Activated CD4-positive, CD25-positive, alpha-beta regulatory T cell treated with anti-CD3 and anti-CD28 coated beads, Interleukin-2, amount 50 U/mL, for 72 hours (primary cell): ENCODE measurements at regions not wholly inside any gene's neighbourhood (a gene's known extent, or its start where the extent isn't known, plus 50 kb on each side); places are given as distances from the start of the nearest gene placed in this dataset.

Experiments
- DNase-seq: peaks from one replicate; pipeline ENCODE4 v3.0.0; 2021

DNA sequence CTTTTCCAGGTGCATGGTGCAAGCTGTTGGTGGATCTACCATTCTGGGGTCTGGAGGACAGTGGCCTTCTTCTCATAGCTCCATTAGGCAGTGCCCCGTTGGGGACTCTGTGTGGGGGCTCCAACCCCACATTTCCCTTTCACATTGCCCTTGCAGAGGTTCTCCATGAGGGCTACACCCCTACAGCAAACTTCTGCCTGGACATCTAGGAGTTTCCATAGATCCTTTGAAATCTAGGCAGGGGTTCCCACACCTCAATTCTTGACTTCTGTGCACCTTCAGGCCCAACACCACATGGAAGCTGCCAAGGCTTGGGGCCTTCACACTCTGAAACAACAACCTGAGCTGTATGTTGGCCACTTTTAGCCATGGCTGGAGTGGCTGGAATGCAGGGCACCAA, 282.8 kb upstream of the SASH1 start:
- no peak for DNase-seq

DNA sequence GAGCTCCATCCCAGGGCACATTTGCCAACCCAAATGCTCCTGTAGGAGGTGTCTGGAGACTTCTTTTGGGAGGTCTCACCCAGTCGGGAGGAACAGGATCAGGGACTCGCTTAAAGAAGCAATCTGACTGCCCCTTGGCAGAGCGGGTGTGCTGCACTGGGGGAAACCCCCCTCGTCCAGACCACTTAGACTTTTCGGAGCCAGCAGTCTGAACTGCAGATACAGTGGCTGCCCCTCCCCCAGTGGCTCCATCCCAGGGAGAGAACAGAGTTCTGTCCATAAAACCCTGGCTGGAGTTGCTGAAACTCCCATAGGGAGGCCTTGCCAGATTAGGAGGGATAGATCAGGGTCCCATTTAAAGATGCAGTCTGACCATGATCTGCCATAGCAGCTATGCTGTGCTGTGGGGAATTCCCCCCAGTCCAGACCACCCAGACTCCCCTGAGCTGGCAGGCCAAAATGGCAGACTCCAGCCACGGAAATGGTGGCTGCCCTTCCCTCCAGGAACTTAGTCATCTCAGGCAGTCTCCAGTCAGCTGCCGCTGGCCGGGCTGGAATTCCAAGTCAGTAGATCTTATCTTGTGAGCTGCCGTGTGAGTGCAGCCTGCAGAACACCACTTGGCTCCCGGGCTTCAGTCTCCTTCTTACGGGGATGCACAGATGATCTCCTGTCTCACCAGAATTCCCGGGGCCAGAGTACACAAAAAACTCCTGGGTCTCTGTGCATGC, 278.1 kb upstream of the SASH1 start:
- DNase-seq, result no peak

DNA sequence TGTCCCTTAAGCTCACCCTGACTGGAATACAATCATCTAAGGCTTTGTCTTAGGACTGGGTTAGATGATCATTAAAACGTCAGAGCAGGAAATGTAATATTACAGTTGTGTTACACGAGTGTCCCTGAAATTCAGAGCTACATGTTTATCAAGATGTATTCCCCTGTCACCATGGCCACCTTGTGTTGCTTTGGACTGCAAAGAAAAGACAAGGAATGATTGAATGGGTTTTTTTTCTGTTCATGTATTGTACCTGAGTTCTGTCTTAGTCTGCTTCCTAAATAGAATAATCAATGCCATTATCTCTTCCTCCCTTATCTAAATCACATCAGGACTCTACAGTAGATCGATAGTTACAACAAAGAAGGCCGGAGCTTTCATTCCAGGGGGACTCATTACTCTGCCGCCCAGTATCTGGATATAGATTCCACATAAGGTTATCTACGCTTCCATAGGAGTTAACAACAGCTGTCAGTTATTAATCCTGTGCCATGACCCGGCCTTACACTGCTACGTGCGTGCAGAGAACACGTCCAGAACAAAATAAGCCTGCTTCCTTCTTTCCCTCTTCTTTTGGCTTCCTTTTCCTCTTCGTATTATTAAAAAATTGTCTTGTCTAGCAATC, 274.1 kb upstream of the SASH1 start:
- DNase-seq, result no peak

DNA sequence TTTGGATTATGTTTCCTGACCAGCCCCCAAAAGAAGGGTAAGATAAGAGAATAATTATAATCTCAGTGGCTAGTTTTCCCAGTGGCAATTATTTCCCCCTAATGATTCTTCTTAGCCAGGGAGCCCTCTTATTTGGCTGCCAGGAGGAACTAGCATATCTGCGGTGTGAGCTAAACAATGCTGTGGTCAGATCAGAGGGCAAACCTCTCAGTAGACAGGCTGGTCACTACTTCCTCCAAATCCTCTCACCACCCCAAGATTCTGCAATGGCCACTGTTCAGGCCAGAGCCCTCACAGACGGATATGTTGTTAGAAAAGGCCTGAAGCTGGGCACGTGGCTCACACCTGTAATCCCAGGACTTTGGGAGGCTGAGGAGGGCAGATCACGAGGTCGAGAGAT, 273.4 kb upstream of the SASH1 start:
- DNase-seq, result no peak

DNA sequence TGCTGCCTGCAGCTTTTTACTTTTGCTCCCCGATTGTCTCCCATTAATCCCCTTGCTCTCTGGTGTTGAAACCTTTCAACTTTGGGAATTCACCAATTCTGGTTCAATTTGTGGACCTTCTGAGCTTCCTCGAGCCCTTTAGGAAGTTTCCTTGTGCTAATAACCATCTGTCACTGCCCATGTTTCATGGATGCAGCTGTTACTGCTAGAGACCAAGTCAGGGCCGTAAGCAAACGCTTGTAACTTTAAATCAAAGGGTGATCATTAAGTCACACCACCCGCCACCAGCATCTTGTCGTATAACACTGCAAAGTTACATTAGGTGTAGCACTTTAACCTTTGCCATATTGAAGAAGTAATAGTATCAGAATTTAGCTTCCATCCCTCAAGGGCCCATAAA, 268.3 kb upstream of the SASH1 start:
- DNase-seq, result no peak

DNA sequence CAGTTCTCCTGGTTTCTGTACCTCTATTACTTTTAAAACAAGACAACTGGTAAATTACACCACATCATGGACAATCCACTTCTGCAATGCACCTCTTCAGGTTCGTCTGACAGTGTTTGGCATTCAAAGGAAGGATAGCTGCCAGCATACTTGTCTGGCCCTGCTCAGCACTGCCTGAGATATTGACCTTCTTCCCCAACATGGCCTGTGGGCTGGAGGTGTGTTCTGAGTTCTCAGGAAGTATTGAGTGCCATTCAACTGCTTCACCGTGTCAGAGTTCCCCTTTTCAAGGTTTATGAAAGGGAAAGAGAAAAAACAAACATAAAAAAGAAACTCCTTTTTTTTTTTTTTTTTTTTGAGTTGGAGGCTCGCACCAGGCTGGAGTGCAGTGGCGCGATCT, 267.9 kb upstream of the SASH1 start:
- DNase-seq, result no peak

DNA sequence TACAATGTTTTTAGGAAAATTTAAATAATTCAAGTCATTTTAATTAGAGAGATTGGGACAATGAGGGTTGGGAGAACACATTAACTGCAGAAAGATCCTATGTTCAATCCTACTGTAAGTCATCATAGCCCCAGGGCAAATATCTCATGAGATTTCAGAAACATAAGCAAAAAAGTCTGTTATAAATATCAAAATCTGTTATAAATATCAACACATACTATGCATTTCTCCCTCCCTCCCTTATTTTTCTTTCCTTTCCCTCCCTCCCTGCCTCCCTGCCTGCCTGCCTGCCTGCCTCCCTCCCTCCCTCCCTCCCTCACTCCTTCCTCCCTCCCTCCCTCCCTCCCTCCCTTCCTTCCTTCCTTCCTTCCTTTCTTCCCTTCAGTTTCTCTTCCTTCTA, 267.3 kb upstream of the SASH1 start:
- no peak for DNase-seq

DNA sequence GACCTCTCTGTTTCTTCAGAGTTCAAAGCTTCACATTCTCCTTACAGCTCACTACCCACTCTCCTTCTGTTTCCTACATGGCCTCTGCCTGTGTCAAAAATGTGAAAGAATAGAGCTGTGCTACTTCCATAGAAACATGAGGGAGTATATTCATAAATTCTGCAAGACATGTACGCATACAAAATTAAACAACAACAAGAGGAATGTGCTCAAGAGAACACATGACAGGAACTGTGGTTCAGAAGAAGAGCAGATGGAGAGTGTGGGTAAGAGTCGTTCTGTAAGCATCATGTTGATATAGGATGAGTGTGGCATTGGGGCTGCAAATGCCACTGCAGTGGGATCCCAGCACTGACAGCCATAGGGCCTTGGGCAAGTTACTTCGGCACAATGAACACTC, 266.6 kb upstream of the SASH1 start:
- no peak for DNase-seq

DNA sequence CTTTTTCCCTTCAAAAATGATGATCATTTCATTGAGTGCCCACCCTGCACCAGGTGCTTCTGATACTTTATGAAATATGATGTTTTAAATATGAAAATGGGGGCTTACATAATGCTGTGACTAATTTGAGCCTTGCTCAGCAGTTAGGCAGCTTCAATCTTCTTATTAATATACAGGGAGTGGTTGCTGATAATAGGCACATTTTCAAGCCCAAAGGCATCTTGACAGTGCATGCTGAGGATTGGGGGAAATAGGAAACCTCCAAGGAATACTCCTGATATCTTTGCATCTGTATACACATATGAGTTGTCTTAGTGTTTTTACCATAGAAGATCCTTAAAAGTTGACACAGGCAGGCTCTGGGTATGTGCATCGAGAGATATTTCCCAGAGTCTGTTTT, 262.3 kb upstream of the SASH1 start:
- no peak for DNase-seq

DNA sequence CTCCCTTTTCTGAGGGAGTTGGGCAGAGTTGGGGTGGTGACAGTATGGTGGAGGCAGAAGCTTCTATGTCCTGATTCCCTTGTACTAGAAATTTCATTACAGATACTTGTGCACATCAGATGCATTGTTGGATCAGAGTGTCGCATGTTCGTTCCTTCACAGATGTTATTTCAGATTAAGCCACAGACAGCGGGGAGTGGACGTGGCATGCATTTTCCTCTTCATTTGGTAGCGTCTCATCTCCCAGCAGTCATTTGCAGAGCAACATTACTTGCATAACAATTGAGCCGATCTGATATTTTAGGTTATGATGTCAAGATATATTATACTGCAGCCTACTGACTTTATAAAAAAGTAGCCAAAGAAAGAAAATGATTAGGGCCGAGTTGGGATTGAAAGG, 261.6 kb upstream of the SASH1 start:
- DNase-seq, result no peak

DNA sequence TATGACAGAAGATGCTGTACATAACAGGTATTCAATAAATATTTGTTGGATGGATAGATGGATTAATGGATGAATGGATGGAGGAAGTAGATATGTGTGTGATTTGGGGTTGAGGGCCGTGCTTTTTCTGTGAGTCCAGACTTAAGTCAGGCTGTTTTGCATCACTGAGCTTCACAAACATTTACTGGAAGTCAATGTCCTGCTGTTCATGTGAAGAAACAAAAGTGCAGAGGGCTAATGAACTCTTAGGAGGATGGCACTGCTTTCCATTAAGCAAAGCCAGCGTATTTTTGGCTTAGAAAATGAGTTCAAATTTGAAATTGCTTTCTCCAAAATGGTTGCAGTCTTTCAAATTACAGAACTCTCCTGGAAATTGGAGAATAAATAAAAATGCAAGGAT, 260.6 kb upstream of the SASH1 start:
- DNase-seq, result no peak

DNA sequence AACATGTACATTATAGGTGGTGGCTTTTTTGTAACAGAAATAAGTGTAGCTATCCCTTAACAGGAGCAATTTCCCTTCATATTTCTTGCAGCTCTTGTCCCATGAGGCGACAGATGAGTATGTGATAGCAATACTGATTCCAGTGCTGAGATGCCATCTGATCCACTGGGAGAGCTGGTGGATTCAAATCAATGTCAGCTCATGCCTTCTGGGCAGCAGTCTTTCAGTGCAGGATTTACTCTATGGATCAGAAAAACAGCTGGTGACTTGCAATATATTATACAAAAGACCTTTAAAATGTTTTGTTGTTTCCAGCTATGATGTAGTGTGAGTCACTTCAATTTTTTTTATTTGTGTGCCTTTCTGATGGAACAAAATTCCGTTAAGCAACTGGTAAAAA, 259.9 kb upstream of the SASH1 start:
- no peak for DNase-seq

DNA sequence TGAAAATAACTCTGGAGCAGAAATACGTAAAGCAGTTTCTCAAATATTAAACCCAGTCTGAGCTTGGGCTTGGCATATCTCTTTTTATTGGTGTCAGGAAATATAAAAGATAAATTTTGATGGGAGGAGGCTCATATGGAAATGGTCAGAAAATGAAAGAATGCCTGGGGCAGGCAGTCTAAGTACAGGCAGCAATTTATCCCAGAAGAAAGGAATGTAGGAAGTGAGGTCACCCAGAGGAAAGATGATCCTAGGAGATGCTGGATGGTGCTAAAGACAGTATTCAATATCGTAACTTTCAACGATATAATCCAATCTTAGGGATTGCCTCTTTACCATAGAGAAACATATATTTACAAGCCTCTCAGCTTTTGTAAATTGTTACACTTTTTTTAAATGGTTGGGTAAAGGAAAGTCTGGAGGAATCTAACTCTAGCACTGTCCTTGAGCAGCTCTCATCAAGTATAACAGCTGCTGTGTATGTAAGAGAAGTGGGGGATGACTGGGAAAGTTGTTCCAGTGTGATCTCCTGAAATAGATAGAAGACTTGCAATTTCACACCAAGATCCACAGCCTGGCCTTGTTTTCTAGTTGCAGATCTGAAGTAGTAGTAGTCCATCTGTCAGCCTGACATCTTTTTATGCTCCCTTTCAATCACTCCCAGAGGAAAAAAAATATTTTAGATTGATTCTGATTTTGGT, 256.9 kb upstream of the SASH1 start:
- no peak for DNase-seq

DNA sequence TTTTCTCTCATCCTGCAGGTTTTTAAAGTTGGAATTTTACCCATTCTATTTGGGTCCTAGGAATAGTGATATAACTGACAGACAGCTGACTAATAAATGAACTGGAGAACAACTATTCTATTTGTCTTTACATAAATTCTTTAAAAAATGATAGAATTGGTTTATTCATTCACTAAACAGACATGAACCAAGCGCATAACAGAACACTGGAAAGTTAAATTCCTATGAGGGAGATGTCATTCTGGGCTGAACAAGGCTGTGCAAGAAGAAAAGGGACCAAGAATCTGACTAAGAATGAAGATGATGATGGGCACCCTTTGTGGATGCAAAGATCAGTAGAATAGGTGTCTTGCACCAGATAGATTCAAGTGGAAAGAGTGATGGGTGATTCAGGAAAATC, 256.3 kb upstream of the SASH1 start:
- no peak for DNase-seq

DNA sequence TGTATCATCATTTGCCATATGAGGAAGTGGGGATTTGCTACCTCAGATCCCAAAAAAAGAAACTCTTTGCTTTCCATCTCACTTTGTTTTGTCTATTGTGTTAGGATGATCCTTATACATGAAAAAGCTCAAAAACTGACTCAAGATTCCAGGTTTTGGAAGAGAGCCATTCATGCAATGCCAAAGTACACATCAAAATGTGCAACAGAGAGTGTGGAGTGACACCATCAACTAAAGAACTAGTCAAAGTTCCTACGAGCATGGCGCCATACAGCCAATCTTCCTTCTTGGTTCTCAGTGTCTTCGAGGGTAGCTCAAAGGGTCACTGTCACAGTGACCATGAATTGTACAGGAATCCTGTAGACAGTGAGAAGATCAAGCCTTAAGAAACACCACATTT, 255.8 kb upstream of the SASH1 start:
- no peak for DNase-seq

DNA sequence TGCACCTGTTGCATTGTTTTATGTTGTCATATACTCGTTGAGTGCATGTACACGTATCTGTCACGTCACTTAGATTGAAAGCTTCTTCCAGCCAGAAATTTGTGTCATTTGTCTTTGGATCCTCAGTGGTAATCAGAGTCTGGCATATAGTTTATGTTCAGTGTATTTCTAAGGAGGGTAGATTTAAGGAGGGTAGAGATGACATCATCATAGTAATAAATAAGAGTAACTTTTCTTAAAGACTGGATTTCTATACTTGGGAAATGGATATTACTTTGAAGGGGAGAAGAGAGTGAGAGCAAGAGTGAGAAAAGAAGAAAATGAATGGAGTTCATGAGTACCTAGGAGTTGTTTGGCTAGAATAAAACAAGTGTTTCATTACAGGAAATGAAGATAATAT, 255.0 kb upstream of the SASH1 start:
- no peak for DNase-seq

DNA sequence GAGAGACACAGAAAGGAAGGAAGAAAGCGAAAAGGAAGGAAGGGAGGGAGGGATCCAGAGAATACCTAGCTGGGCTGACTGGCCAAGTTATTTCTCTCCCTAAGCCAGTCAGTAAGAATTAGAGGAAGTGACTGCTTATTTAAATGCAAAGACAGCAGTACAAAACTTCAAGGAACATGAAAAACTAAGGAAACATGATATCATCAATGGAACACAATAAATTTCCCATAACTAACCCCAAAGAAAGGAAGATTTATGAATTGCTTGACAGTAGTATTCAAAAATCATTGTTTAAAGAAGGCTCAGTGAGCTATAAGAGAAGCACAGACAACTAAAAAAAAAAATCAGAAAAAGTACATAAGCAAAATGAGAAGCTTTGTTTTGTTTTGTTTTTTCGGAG, 252.3 kb upstream of the SASH1 start:
- no peak for DNase-seq

DNA sequence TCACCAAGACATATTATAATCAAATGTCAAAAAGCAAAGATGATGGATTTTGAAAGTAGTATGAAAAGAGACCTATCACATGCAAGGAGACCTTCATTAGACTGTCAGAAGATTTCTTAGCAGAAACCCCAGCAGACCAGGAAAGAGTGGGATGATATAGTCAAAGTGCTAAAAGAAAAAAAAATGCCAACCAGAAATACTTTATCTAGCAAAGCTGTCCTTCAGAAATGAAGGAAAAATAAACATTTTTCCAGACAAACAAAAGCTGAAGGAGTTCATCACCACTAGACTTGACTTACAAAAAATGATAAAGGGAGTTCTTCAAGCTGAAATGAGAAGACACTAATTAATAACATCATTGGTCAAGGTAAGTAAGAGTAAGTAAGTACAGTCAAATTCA, 251.2 kb upstream of the SASH1 start:
- DNase-seq, result no peak

DNA sequence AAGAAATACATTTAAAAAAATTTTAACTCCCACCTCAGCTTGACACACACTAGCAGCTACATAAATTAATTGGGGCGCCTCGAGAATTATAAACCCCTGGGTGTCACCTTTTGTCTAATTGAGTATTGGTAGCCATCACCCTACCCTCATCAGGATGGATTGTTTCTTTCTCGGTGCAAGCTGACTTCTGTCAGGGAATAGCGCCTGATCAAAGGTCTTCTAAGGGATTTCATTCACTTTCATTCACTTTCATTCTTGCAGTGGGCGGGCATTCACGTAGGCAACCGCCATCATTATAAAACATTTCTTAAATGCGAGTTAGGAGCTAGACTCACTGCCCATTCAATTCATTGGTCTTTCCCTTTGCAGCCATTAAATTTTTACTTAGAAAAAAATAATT, 239.2 kb upstream of the SASH1 start:
- no peak for DNase-seq

DNA sequence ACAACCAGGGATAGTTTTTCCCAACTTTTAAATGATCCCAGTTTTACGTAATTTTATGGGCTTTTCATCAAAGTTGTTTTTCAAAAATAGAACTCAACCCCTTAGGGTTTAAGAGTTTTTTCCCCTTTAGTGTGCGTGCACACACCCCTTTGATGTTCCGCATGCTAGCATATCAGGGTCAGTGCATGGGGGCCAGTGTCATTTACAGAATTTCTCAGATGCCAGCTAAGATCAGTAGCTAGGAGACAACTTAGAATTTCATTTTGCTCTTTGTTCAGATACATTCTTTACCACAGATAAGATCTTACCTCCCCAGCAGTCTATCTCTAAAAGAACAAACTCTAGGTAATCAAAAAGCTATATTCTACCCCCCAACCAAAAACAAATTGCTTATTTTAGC, 238.5 kb upstream of the SASH1 start:
- no peak for DNase-seq

DNA sequence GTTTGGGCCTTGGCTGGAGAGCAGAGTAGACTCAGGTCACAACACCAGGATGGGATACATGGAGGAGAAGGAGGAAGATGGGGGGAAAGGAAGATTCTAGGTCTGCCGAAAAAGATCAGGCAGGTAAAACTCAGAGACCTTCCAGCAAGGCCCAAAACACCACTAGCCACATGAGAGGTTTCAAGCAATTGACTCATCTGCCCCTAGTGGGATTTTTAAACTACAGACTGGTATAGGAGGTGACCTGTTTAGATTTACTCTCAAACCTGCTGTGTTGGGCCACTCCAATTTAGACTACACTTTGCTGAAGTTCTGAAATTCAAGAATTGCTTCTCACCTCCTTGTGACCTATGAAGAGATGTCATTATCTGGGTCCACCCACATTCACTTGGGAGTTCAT, 236.9 kb upstream of the SASH1 start:
- DNase-seq, result no peak

DNA sequence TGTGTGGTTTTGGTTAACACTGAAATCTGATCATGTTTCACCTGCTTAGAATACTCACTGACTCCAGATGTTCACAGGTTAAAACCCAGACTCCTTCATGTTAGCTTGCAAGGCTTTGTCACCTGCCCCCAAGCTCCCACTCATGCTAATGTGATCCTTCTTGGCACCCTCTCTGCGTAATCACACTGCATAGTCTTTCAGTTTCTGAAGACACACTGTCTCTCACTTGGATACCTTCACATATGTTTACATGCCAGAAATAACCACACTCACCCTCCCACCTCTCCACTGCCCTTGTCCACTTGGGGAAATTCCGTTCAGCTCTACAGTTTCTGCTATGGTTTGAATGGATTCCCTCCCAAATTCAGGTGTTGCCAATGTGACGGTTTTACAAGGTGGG, 234.7 kb upstream of the SASH1 start:
- no peak for DNase-seq

DNA sequence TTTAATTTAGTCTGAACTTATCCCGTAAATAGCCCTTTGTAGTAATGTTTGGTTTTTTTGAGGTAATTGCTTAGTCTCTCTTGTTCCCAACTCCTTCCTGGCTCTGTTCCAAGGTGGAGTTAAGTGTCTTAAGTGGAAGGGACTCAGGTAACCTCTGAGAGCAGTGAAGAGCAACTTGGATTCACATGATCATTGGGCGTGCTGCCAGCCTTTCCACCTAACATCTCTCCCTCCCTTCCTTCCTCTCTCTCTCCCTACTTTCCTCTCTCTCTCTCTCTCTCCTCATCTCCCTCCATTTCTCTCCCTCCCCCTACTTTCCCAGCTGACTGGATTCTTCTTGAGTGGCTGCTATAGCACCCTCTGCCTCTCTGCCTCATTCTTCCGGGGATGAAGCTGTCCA, 232.9 kb upstream of the SASH1 start:
- DNase-seq, result no peak

DNA sequence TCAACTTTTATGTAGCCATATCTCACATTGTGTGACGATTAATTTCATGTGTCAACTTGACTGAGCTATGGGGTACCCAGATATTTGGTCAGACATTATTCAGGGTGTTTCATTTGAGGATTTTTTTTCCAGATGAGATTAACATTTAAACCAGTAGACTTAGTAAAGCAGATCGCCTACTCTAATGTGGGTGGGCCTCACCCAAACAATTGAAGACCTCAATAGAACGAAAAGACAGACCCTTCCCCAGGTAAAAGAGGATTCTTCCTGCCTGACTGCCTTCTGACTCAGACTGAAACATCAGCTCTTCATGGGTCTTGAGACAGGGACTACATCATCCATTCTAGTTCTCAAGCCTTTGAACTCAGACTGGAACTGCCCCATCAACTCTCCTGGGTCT, 231.7 kb upstream of the SASH1 start:
- DNase-seq, result no peak

DNA sequence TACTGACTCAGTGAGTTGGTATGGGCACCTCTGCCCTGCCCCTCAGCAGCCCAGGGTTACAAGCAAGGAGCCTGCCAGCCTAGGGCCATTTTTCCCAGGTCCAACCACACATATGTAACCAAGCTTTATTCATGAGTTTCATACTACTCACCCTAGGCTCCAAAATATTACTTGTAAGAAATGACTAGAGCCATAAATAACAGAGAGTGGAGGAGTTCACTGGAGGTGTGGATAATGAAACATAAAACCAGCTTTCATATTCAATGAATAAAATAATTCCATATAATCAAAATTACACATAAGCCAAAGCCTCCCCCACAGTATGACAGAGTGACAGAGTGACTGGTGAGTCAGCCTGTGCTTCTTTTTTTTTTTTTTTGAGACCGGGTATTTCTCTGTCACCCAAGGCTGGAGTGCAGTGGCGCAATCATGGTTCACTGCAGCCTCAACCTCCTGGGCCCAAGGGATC, 229.8 kb upstream of the SASH1 start:
- DNase-seq, result no peak
